ENCODE measurements at regions not wholly inside any gene's neighbourhood (a gene's known extent, or its start where the extent isn't known, plus 50 kb on each side); places are given as distances from the start of the nearest gene placed in this dataset.

- DNase-seq = no peak
Measured at GRCh38 chr14:27386391-27386790, 788.6 kb upstream of the NOVA1 start.

GRCh38 chr14:27387463-27387862, 789.6 kb upstream of the NOVA1 start:
- DNase-seq = no peak

GRCh38 chr14:27389402-27389801, 791.6 kb upstream of the NOVA1 start:
- DNase-seq = no peak

GRCh38 chr14:27390155-27390554, 792.3 kb upstream of the NOVA1 start:
- no peak for DNase-seq

- DNase-seq = no peak
Measured at GRCh38 chr14:27391331-27391730, 793.5 kb upstream of the NOVA1 start.

- DNase-seq = no peak
Measured at GRCh38 chr14:27392153-27392552, 794.3 kb upstream of the NOVA1 start.

GRCh38 chr14:27409944-27410343, 812.1 kb upstream of the NOVA1 start:
- no peak for DNase-seq

GRCh38 chr14:27410981-27411380, 813.1 kb upstream of the NOVA1 start:
- DNase-seq = no peak

GRCh38 chr14:27427796-27428195, 830.0 kb upstream of the NOVA1 start:
- DNase-seq = no peak

GRCh38 chr14:27435923-27436670, 838.3 kb upstream of the NOVA1 start:
- DNase-seq = peak; percentile 9

- no peak for DNase-seq
Measured at GRCh38 chr14:27484633-27485032, 886.8 kb upstream of the NOVA1 start.

GRCh38 chr14:27485193-27485592, 887.4 kb upstream of the NOVA1 start:
- no peak for DNase-seq

- DNase-seq = no peak
Measured at GRCh38 chr14:27506272-27506671, 908.4 kb upstream of the NOVA1 start.

GRCh38 chr14:27528328-27528727, 930.5 kb upstream of the NOVA1 start:
- peak; percentile 4 for DNase-seq

GRCh38 chr14:27536748-27537147, 938.9 kb upstream of the NOVA1 start:
- no peak for DNase-seq

- DNase-seq = no peak
Measured at GRCh38 chr14:27546111-27546510, 948.3 kb upstream of the NOVA1 start.

- DNase-seq = peak; percentile 15
Measured at GRCh38 chr14:27553790-27554189, 956.0 kb upstream of the NOVA1 start.

- no peak for DNase-seq
Measured at GRCh38 chr14:27557445-27557844, 959.6 kb upstream of the NOVA1 start.

- DNase-seq = no peak
Measured at GRCh38 chr14:27559848-27560247, 962.0 kb upstream of the NOVA1 start.

- no peak for DNase-seq
Measured at GRCh38 chr14:27566843-27567382, 969.1 kb upstream of the NOVA1 start.

- DNase-seq = no peak
Measured at GRCh38 chr14:27573018-27573417, 975.2 kb upstream of the NOVA1 start.

GRCh38 chr14:27587103-27587502, 989.3 kb upstream of the NOVA1 start:
- no peak for DNase-seq

GRCh38 chr14:27605282-27605681, 1007.4 kb upstream of the NOVA1 start:
- no peak for DNase-seq

- DNase-seq = no peak
Measured at GRCh38 chr14:27608377-27608776, 1010.5 kb upstream of the NOVA1 start.
